ACC112 (cell line): ENCODE measurements at regions not wholly inside any gene's neighbourhood (a gene's known extent, or its start where the extent isn't known, plus 50 kb on each side); places are given as distances from the start of the nearest gene placed in this dataset.
"Not testable (repeated sequence)": the region's sequence is repeated elsewhere in the genome, so short reads cannot be mapped to it uniquely, and the experiment has no call there.

Source experiments
- H2AFZ ChIP-seq: fragments of 200-600 bp; sonication (generic); one replicate; pipeline ENCODE4 v1.6.0; 2017; ENCODE audit warnings: antibody characterized with exemption, low read length; ENCODE audit not compliant: unreplicated experiment
- H3K27ac ChIP-seq: fragments of 200-600 bp; sonication (generic); 2 replicates; pipeline ENCODE4 v1.5.1; 2014; ENCODE audit warnings: low read depth, mild to moderate bottlenecking, antibody characterized with exemption, low read length, moderate library complexity
- H3K27me3 ChIP-seq: fragments of 200-600 bp; sonication (generic); 2 replicates; pipeline ENCODE4 v1.6.1; 2014; ENCODE audit warnings: mild to moderate bottlenecking, antibody characterized with exemption, low read length, moderate library complexity, mixed read lengths; ENCODE audit not compliant: insufficient read depth
- H3K36me3 ChIP-seq: fragments of 200-600 bp; sonication (generic); 2 replicates; pipeline ENCODE4 v1.6.1; 2016; ENCODE audit warnings: mild to moderate bottlenecking, antibody characterized with exemption, low read length, moderate library complexity, mixed read lengths; ENCODE audit not compliant: insufficient read depth
- H3K4me1 ChIP-seq: fragments of 200-600 bp; sonication (generic); one replicate; pipeline ENCODE4 v1.6.1; 2016; ENCODE audit warnings: low read length, mixed read lengths; ENCODE audit not compliant: insufficient read depth, unreplicated experiment, control insufficient read depth
- H3K4me3 ChIP-seq: fragments of 200-600 bp; sonication (generic); 2 replicates; pipeline ENCODE4 v1.5.1; 2014; ENCODE audit warnings: mild to moderate bottlenecking, low read depth, low read length
- H3K79me2 ChIP-seq: fragments of 200-600 bp; sonication (generic); one replicate; pipeline ENCODE4 v1.6.0; 2016; ENCODE audit warnings: low read length; ENCODE audit not compliant: control insufficient read depth, unreplicated experiment, insufficient read depth

DNA sequence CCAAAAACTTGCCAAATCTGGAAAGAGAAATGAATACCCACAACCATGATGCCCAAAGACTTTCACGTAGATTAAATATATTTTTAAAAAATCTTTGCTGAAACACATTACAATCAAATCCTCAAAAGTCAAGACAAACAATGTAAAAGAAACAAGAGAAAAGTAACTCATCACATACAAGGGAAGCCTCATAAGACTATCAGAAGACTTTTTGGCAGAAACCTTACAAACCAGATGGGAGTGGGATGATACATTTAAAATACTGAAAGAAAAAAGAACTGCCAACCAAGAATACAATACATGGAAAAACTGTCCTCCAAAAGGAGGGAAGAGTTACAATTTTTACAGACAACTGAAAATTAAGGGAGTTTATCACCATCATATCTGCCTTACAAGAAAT lies 319.0 kb upstream of the INTU start:
- Histone ChIP-seq H3K36me3 (no peaks in the 10 kb centered on the region), H3K27ac (no peak overlapping the region), H3K27me3 (no peaks in the 10 kb centered on the region), H3K4me3 (no peak overlapping the region), H3K79me2 (no peaks in the 10 kb centered on the region), H3K4me1 (no peaks in the 10 kb centered on the region), H2AFZ (no peak overlapping the region)

DNA sequence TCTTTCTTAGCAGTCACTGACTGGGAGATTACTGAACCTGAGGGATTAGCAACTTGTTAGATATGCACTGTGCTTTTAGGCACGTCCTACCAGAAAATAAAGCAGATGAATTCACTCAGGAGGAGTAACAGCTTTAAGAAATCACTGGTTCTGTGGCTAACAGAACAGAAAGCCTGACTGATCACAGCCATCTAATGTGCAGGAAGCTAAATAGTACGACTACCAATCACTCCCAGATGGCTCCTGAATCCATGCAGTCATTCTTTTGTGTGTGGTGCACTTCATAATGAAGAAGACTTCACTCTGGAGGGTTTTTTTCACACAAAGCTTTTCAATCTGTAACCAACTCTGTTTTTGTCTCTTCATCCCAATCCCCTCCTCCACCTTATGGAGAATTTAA lies 305.3 kb upstream of the INTU start:
- H2AFZ ChIP-seq: no peak overlapping the region
- H3K36me3 ChIP-seq: no peaks in the 10 kb centered on the region
- H3K27me3 ChIP-seq: no peaks in the 10 kb centered on the region
- no peaks in the 10 kb centered on the region for H3K79me2 ChIP-seq
- no peak overlapping the region for H3K4me3 ChIP-seq
- no peak overlapping the region for H3K27ac ChIP-seq
- no peaks in the 10 kb centered on the region for H3K4me1 ChIP-seq

DNA sequence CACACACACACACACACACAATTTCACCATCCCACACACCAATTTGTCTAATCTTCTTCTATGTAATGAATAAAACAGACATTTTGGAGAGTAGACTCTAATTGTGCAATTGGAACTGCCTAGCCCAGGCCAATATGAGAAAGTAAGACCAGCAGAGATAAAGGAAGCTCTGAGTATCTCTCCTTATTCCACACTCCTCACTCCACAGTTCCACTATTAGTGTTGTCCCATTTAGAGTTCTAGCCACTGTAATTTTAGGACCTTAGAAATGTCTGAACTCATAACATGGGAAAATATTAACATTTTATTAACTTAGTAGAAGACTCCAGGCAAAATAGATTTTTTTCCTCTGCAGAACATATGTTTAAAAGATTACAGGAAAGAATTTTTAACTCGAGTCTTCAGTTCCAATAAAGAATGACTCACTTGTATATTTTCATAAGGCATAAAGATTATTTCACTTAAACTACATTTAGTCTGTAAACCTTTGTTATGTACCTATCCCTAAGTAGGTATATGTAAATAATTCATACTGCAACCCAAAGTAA lies 297.6 kb upstream of the INTU start:
- H3K4me3 ChIP-seq: no peak overlapping the region
- H3K4me1 ChIP-seq: no peaks in the 10 kb centered on the region

DNA sequence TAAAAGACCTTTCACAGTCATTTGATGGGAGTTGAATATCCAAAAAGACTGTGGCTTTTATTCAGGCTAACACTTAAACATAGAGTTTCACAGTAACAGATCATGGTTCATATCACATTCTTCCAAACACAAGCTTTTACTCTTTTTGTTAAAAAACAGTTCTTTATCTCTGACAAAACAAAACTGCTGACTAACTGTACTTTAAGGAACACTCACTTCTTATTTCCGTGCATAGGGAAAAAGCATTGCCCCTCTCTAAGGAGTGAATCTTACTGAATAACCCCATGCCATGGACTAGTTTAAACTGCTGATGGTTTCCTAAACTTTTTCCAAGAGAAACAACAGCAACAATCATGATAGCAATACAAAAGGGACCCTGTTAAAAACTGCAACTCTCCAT lies 297.0 kb upstream of the INTU start:
- H3K27me3 ChIP-seq: no peaks in the 10 kb centered on the region

More for the DNA sequence above, 297.6 kb upstream of the INTU start:
- no peaks in the 10 kb centered on the region for H3K79me2 ChIP-seq
- no peak overlapping the region for H2AFZ ChIP-seq
- H3K36me3 ChIP-seq: no peaks in the 10 kb centered on the region
- no peak overlapping the region for H3K27ac ChIP-seq
- no peaks in the 10 kb centered on the region for H3K27me3 ChIP-seq

DNA sequence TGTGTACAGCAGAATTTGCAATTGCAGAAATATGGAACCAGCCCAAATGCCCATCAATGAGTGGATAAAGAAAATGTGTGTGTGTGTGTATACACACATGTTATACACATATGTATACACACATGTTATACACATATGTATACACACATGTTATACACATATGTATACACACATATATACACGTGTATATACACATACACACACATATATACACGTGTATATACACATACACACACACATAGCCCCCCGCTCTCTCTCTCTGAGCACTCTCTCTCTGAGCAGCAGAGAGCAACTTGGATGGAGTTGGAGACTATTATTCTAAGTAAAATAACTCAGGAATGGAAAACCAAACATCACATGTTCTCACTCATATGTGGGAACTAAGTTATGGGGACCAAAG lies 289.6 kb upstream of the INTU start:
- not testable (repeated sequence) for H3K4me1 ChIP-seq, H3K27me3 ChIP-seq, H2AFZ ChIP-seq, H3K4me3 ChIP-seq, H3K79me2 ChIP-seq, H3K27ac ChIP-seq, H3K36me3 ChIP-seq

More for the DNA sequence above, 297.0 kb upstream of the INTU start:
- H3K27ac ChIP-seq: no peak overlapping the region
- H3K36me3 ChIP-seq: no peaks in the 10 kb centered on the region
- no peak overlapping the region for H3K4me3 ChIP-seq
- H3K4me1 ChIP-seq: no peaks in the 10 kb centered on the region
- H2AFZ ChIP-seq: no peak overlapping the region
- no peaks in the 10 kb centered on the region for H3K79me2 ChIP-seq

DNA sequence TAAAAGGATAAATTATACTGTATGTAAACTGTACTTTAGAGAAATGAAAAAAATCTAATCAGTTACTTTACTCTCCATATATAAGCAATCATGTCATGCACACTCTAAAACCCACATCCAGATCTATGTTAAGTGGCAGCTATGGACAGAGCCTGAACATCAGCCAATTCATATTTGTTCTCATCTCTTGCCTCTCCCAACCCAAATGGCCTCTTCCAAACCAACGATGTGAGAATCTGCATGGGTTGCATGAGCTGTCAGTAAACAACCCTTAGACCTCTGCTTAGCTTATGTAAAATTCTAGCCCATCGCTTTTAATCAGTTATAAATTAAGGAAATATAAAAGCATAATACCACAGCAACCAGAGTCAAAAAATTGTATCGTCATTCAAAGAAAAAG lies 288.7 kb upstream of the INTU start:
- H3K4me1 ChIP-seq: no peaks in the 10 kb centered on the region
- no peaks in the 10 kb centered on the region for H3K36me3 ChIP-seq
- H3K27ac ChIP-seq: no peak overlapping the region
- no peaks in the 10 kb centered on the region for H3K27me3 ChIP-seq
- no peak overlapping the region for H3K4me3 ChIP-seq
- no peak overlapping the region for H2AFZ ChIP-seq
- H3K79me2 ChIP-seq: no peaks in the 10 kb centered on the region

DNA sequence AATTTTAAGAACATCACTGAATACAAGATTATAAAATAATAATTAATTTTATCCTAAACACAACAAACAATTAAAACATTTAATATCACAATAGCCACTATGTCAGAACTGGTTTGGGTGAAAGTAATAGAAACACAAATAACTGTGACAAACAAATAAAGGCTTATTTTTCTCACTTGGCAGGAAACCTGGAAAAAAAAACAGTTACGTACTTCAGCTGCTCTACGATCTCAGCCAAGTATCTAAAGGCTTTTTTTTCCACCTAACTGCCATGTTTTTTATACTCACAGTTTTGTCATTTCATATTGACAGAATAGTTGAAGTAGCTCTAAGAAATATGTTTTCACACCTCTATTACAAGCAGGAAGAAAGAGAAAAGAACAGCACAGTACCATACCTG lies 284.8 kb upstream of the INTU start:
- Histone ChIP-seq H3K27me3 (no peaks in the 10 kb centered on the region), H3K4me1 (no peaks in the 10 kb centered on the region), H3K36me3 (no peaks in the 10 kb centered on the region), H3K27ac (no peak overlapping the region), H2AFZ (no peak overlapping the region), H3K79me2 (no peaks in the 10 kb centered on the region), H3K4me3 (no peak overlapping the region)

DNA sequence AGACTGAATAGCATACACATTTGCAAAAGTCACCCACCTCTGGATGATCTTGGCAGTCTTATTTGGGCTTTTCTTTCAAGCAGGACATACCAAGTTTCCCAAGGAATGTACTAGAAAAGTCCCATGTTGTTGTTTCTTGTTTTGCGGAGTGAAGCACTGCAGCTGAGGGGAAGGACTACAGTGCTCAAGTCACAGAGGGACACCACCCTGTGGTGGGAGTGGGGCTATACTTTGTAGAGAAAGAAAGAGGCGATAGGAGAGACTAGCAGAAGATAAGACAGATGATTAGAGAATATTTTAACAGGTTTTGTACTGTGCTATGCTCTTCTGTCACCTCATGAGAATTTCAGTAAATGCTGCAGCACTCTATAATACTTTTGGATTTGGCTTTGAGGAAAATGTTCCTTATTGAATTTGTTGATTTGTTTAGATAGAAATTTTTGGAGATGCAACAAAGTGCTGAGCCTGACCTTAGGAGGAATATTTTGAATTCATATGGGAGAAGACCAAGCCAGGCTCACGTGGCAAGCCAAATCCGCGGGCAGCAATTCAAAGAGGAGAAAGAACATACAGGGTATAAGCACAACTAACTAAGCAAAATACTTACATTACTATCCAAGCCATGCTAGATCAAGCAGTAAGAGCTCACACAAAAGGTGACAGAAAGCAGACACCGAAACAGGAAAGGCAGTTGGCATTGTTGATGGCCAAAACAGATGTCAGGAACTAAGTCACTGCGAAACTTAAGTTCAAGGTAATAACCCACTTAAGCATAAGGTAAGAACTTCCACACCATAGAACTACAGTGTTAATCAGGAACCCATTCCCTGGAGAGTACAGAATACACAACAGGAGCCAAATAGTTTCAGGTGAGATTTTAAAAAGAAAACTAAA lies 280.3 kb upstream of the INTU start:
- no peaks in the 10 kb centered on the region for H3K36me3 ChIP-seq
- no peaks in the 10 kb centered on the region for H3K79me2 ChIP-seq
- H3K4me1 ChIP-seq: no peaks in the 10 kb centered on the region
- H3K4me3 ChIP-seq: no peak overlapping the region
- no peak overlapping the region for H3K27ac ChIP-seq
- H2AFZ ChIP-seq: no peak overlapping the region
- no peaks in the 10 kb centered on the region for H3K27me3 ChIP-seq

DNA sequence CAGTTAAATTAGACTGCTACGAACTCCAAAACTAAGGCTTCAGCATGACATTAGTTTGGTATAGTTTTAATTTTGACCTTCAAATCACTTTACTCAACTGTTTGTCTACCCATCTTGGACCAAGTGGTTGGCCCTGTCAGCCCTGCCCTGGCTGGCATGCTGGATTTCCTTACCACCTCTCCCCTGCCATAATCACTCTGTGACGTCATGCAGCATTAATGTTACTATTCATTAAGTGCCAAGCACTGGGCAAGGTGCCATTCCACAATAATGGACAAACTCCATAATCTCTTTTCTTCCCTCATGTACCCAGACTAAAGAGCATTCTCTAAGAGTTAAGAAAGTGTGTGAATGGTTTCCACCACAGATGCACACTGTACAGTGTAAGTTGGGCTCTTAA lies 277.0 kb upstream of the INTU start:
- no peak overlapping the region for H2AFZ ChIP-seq
- no peak overlapping the region for H3K4me3 ChIP-seq
- no peaks in the 10 kb centered on the region for H3K27me3 ChIP-seq
- no peaks in the 10 kb centered on the region for H3K36me3 ChIP-seq
- H3K79me2 ChIP-seq: no peaks in the 10 kb centered on the region
- no peak overlapping the region for H3K27ac ChIP-seq
- no peaks in the 10 kb centered on the region for H3K4me1 ChIP-seq

DNA sequence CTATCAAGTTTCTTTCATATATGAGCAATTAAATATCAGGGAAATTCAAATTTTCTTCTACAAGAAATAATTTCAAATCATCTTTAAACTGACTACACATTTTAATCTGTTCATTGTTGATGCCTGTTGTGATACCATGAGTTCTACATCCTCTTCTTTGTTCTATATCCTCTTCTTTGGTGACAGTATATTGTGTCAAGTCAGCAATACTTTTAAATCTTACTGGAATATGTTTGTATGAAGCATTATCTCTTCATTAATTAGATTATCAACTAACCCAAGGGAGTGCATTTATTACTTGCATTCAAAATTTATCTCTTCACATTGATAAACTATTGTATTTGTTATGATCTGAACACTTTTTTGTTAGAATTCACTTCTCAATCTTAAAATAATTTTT lies 275.0 kb upstream of the INTU start:
- Histone ChIP-seq H3K27ac (no peak overlapping the region), H3K79me2 (no peaks in the 10 kb centered on the region), H3K4me3 (no peak overlapping the region), H3K27me3 (no peaks in the 10 kb centered on the region), H3K36me3 (no peaks in the 10 kb centered on the region), H3K4me1 (no peaks in the 10 kb centered on the region), H2AFZ (no peak overlapping the region)

DNA sequence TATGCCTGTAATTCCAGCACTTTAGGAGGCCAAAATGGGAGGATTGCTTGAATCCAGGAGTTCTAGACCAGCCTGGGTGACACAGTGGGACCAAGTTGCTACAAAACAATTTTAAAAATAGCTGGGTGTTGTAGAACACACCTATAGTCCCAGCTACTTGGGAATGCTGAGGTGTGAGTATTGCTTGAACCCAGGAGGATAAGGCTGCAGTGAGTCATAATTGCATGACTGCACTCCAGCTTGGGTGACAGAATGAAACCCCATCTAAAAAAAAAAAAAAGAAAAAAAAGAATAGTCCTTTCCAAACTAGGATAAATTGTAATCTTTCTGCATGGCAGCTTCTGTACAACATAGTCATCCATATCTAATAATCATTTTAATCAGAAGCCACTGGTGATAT lies 270.1 kb upstream of the INTU start:
- no peak overlapping the region for H2AFZ ChIP-seq
- H3K27ac ChIP-seq: no peak overlapping the region
- H3K27me3 ChIP-seq: no peaks in the 10 kb centered on the region
- H3K4me3 ChIP-seq: no peak overlapping the region
- H3K79me2 ChIP-seq: no peaks in the 10 kb centered on the region
- no peaks in the 10 kb centered on the region for H3K36me3 ChIP-seq
- no peaks in the 10 kb centered on the region for H3K4me1 ChIP-seq
